OCI-LY1 (cell line): ENCODE measurements at regions not wholly inside any gene's neighbourhood (a gene's known extent, or its start where the extent isn't known, plus 50 kb on each side); places are given as distances from the start of the nearest gene placed in this dataset.
"Not testable (repeated sequence)": the region's sequence is repeated elsewhere in the genome, so short reads cannot be mapped to it uniquely, and the experiment has no call there.

ENCODE experiments used
- H2AFZ ChIP-seq: fragments of 200-600 bp; sonication (generic), shearing (Covaris generic); 2 replicates; pipeline ENCODE4 v1.6.0; 2014; ENCODE audit warnings: antibody characterized with exemption, mild to moderate bottlenecking, low read length
- H3F3A ChIP-seq: fragments of 200-600 bp; sonication (generic), shearing (Covaris generic); 2 replicates; pipeline ENCODE4 v1.6.0; 2014; ENCODE audit warnings: mild to moderate bottlenecking, antibody characterized with exemption, low read length, moderate library complexity; ENCODE audit not compliant: insufficient read depth
- H3K27ac ChIP-seq: fragments of 200-600 bp; sonication (generic); 2 replicates; pipeline ENCODE4 v1.5.1; 2014; ENCODE audit warnings: low read length, mixed run types, mild to moderate bottlenecking, low read depth; ENCODE audit not compliant: poor library complexity, severe bottlenecking
- H3K27me3 ChIP-seq: fragments of 200-600 bp; sonication (generic); 2 replicates; pipeline ENCODE4 v1.6.0; 2014; ENCODE audit warnings: antibody characterized with exemption, mild to moderate bottlenecking, low read length, moderate library complexity; ENCODE audit not compliant: insufficient read depth
- H3K36me3 ChIP-seq: fragments of 200-600 bp; sonication (generic); 2 replicates; pipeline ENCODE4 v1.6.1; 2014; ENCODE audit warnings: mild to moderate bottlenecking, antibody characterized with exemption, low read length, moderate library complexity, mixed read lengths; ENCODE audit not compliant: insufficient read depth
- H3K4me1 ChIP-seq: fragments of 200-600 bp; sonication (generic); 2 replicates; pipeline ENCODE4 v1.5.1; 2014; ENCODE audit warnings: mild to moderate bottlenecking, low read length, moderate library complexity; ENCODE audit not compliant: insufficient read depth, severe bottlenecking
- H3K4me2 ChIP-seq: fragments of 200-600 bp; sonication (generic), shearing (Covaris generic); 2 replicates; pipeline ENCODE4 v1.6.1; 2014; ENCODE audit warnings: low read length
- H3K4me3 ChIP-seq: fragments of 200-600 bp; sonication (generic); 2 replicates; pipeline ENCODE4 v1.5.1; 2014; ENCODE audit warnings: low read length, low read depth, mild to moderate bottlenecking, mixed read lengths; ENCODE audit not compliant: poor library complexity, severe bottlenecking
- H3K79me2 ChIP-seq: fragments of 200-600 bp; shearing (Covaris generic); 2 replicates; pipeline ENCODE4 v1.6.1; 2016; ENCODE audit warnings: mixed run types, low read length, mixed read lengths; ENCODE audit not compliant: insufficient read depth
- H3K9ac ChIP-seq: fragments of 200-600 bp; sonication (generic), shearing (Covaris generic); 2 replicates; pipeline ENCODE4 v1.6.1; 2014; ENCODE audit warnings: mild to moderate bottlenecking, low read length, mixed read lengths
- H3K9me2 ChIP-seq: fragments of 200-600 bp; sonication (generic), shearing (Covaris generic); 2 replicates; pipeline ENCODE4 v1.6.1; 2014; ENCODE audit warnings: low read depth, mild to moderate bottlenecking, low read length, mixed read lengths
- H3K9me3 ChIP-seq: fragments of 200-600 bp; shearing (Covaris generic); 2 replicates; pipeline ENCODE4 v1.6.1; 2014; ENCODE audit warnings: low read length, mixed read lengths
- H4K20me1 ChIP-seq: fragments of 200-600 bp; sonication (generic), shearing (Covaris generic); 2 replicates; pipeline ENCODE4 v1.6.0; 2016; ENCODE audit warnings: mild to moderate bottlenecking, low read length; ENCODE audit not compliant: insufficient read depth
- EZH2 ChIP-seq: fragments of 200-600 bp; sonication (generic), shearing (Covaris generic); IDR thresholded peaks from 2 replicates; pipeline ENCODE4 v1.8.0; 2017; ENCODE audit warnings: borderline replicate concordance, mixed run types, mild to moderate bottlenecking, antibody characterized with exemption, low read length, moderate library complexity, mixed read lengths
- TF ChIP-seq, protein P1 (sequence below): fragments of 200-600 bp; sonication (generic), shearing (Covaris generic); IDR thresholded peaks from 2 replicates; pipeline ENCODE4 v1.5.1; 2017; ENCODE audit warnings: mild to moderate bottlenecking, antibody characterized with exemption, low read length, moderate library complexity, mixed read lengths

DNA sequence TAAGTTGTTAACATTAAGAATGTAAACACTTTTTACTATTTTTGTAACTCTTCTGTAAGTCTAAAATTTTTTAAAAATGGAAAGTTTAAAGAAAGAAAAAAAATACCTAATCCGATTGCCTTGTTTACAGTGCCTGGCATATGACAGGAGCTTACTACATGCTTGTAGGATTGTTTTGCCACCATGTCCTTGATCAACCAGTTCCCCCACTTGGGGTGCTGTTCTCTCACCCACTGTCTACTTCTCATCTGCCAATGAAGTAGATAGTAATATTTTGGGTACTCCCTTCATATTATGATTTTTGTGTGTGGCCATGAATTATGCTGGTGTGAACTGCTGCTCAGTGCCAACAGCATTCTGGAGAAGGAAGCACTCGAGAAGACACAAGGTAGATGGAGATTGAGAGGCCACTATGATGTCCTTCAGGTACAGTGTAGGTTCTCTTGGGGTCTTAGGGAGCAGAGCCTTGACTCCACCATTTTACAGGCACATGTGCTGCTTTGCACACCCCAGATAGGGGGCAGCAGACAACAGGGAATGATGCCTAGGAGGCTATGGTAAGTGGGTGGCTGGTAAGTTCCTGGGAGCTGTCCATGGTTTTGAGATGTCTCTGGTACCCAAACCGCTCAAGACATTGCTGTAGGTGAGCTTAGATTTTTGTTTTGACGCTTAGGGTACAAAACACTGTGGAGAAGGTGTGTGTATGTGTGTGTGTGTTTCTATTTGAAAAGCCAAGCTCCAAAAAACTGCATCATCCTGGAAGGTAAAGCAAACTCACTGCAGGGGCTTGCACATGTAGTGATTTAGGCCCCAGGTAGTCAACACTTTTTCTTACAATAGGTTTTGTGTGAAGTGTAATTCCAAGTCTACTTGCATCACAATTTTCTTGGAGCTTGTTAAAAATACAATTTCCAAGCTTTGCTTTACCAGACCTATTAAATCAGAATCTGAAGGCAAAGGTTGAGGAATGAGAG, 494.5 kb upstream of the LARGE1 start:
- no peak overlapping the region for H3K27ac ChIP-seq
- no peak overlapping the region for H3K4me3 ChIP-seq
- no peak overlapping the region for H3K9ac ChIP-seq
- no peaks in the 10 kb centered on the region for H3K9me3 ChIP-seq
- no peaks in the 10 kb centered on the region for H3K27me3 ChIP-seq
- H4K20me1 ChIP-seq, result no peaks in the 10 kb centered on the region
- no peak overlapping the region for H3K4me2 ChIP-seq
- no peak for TF ChIP-seq EZH2
- TF ChIP-seq, protein P1, sequence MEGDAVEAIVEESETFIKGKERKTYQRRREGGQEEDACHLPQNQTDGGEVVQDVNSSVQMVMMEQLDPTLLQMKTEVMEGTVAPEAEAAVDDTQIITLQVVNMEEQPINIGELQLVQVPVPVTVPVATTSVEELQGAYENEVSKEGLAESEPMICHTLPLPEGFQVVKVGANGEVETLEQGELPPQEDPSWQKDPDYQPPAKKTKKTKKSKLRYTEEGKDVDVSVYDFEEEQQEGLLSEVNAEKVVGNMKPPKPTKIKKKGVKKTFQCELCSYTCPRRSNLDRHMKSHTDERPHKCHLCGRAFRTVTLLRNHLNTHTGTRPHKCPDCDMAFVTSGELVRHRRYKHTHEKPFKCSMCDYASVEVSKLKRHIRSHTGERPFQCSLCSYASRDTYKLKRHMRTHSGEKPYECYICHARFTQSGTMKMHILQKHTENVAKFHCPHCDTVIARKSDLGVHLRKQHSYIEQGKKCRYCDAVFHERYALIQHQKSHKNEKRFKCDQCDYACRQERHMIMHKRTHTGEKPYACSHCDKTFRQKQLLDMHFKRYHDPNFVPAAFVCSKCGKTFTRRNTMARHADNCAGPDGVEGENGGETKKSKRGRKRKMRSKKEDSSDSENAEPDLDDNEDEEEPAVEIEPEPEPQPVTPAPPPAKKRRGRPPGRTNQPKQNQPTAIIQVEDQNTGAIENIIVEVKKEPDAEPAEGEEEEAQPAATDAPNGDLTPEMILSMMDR, result peak; percentile 90
- no peaks in the 10 kb centered on the region for H3K9me2 ChIP-seq
- H3K36me3 ChIP-seq, result no peaks in the 10 kb centered on the region
- no peaks in the 10 kb centered on the region for H3F3A ChIP-seq
- H3K4me1 ChIP-seq, result no peaks in the 10 kb centered on the region
- H2AFZ ChIP-seq, result no peak overlapping the region
- no peaks in the 10 kb centered on the region for H3K79me2 ChIP-seq

DNA sequence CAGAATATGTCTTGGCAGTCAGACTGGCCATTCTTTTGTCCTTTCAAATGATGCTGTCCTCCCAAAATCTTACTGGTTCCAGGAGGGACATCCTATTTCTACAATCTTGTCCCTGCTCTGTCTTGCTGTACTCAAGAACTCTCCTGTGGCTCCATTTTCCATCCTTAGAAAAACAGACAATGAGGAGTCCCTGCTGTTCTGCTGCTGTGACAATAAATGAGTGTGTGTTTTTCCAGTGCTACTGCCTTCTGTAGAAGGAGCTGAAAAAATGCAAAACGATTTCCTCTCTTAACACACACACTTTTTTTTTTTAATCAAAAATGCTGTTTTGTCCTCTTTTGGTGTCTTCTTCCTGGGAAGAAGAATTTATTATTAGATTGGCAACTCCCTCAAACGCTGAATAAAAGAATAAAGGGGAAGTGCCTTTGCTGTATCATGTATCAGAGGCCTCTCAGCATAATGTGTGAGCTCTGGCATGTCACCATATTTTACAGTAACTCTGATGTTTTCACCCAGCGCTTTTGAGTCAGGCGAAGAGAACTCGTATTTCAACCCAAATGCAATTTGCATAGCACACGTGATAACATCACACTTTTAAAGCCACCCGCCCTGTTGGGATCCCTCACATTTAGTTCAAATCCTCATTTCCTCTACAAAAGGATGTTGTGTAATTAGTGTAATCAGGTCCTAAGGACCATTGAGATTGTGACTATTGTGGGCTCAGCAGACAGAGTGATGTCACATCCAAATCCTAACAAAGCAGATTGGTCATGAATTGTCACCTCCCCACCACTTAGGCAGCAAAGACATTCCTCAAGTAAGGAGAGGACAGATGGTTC, 496.0 kb upstream of the LARGE1 start:
- no peaks in the 10 kb centered on the region for H3K79me2 ChIP-seq
- no peaks in the 10 kb centered on the region for H3F3A ChIP-seq
- H3K9ac ChIP-seq, result no peak overlapping the region
- H3K36me3 ChIP-seq, result no peaks in the 10 kb centered on the region
- H3K4me3 ChIP-seq, result no peak overlapping the region
- H3K27ac ChIP-seq, result no peak overlapping the region
- TF ChIP-seq, protein P1, result no peak
- no peak for TF ChIP-seq EZH2
- H3K9me2 ChIP-seq, result no peaks in the 10 kb centered on the region
- no peak overlapping the region for H2AFZ ChIP-seq
- H3K9me3 ChIP-seq, result no peaks in the 10 kb centered on the region
- H3K4me1 ChIP-seq, result no peaks in the 10 kb centered on the region
- no peak overlapping the region for H3K4me2 ChIP-seq
- no peaks in the 10 kb centered on the region for H3K27me3 ChIP-seq
- no peaks in the 10 kb centered on the region for H4K20me1 ChIP-seq

DNA sequence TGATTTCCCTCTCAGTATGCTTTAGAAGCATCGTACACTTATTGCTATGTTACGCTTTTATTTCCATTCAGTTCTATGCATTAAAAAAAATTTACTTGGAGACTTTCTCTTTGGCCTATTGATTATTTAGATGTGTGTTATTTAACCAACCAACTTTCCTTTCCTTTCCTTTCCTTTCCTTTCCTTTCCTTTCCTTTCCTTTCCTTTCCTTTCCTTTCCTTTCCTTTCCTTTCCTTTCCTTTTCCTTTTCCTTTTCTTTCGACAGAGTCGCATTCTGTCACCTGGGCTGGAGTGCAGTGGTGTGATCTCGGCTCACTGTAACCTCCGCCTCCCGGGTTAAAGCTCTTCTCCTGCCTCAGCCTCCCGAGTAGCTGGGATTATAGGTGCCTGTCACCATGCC, 502.7 kb upstream of the LARGE1 start:
- not testable (repeated sequence) for H3K4me1 ChIP-seq, H3K4me3 ChIP-seq, H3K9me3 ChIP-seq, H3K79me2 ChIP-seq, H3K9ac ChIP-seq, H3F3A ChIP-seq, H4K20me1 ChIP-seq, H3K4me2 ChIP-seq, H3K9me2 ChIP-seq, H3K27ac ChIP-seq, H3K27me3 ChIP-seq, H3K36me3 ChIP-seq, H2AFZ ChIP-seq
